Endothelial cell of umbilical vein (primary cell): ENCODE measurements at regions not wholly inside any gene's neighbourhood (a gene's known extent, or its start where the extent isn't known, plus 50 kb on each side); places are given as distances from the start of the nearest gene placed in this dataset.

Experiments used
- BruUV-seq: library from RNA; stranded (reverse); fragments of 400-500 nt; replicated peaks from 2 replicates; lab custom pipeline; 2021; lab: Mats Ljungman, UMichigan
- CTCF ChIA-PET: fragments of 300-600, 350-600 bp; sonication (Branson Sonifier 250); formaldehyde crosslinking; loops from one replicate; lab custom pipeline; 2021; ENCODE audit warnings: antibody characterized with exemption, inconsistent platforms; lab: Charles Lee
- POLR2A ChIA-PET: fragments of 300-600, 350-600 bp; sonication (Branson Sonifier 250); formaldehyde crosslinking; loops from one replicate; lab custom pipeline; 2021; ENCODE audit warnings: antibody characterized with exemption, inconsistent platforms; lab: Charles Lee
- DNase-seq: peaks from one replicate; pipeline ENCODE4 v3.0.0-alpha.2; 2011; ENCODE audit warnings: low read depth, low spot score
- FAIRE-seq: peaks from 2 replicates; lab custom pipeline; 2011; peaks lifted over from hg19 to GRCh38; lab: Jason Lieb, UNC
- H2AFZ ChIP-seq: 2 replicates; pipeline ENCODE4 v1.6.0; 2012; ENCODE audit warnings: low read depth, low read length, control low read depth, inconsistent platforms
- H3K27ac ChIP-seq: 2 replicates; pipeline ENCODE4 v1.5.1; 2011; ENCODE audit warnings: low read depth, mild to moderate bottlenecking, control low read depth, low read length, moderate library complexity; ENCODE audit not compliant: insufficient read depth
- H3K27me3 ChIP-seq, 2 experiments: 2 replicates each; pipeline versions ENCODE4 v1.6.0 to v1.6.1; 2011; ENCODE audit warnings: low read length in 2 of 2, mixed read lengths in 1 of 2; ENCODE audit not compliant: control insufficient read depth in 2 of 2, insufficient read depth in 2 of 2
- H3K36me3 ChIP-seq, 2 experiments: 2 replicates in 1 of 2; 3 replicates in 1 of 2; pipeline ENCODE4 v1.5.1; 2011; ENCODE audit warnings: low read length in 2 of 2, mild to moderate bottlenecking in 1 of 2, moderate library complexity in 1 of 2; ENCODE audit not compliant: control insufficient read depth in 2 of 2, insufficient read depth in 2 of 2; ENCODE audit errors: extremely low read depth in 1 of 2
- H3K4me1 ChIP-seq: 3 replicates; pipeline ENCODE4 v1.5.1; 2011; ENCODE audit warnings: mild to moderate bottlenecking, low read length; ENCODE audit not compliant: control insufficient read depth, insufficient read depth; ENCODE audit errors: extremely low read depth
- H3K4me2 ChIP-seq: 2 replicates; pipeline ENCODE4 v1.6.1; 2011; ENCODE audit warnings: low read length, control low read depth, mixed read lengths; ENCODE audit not compliant: insufficient read depth
- H3K4me3 ChIP-seq, 3 experiments: fragments of 200-600 bp in 1 of 3; sonication (generic), shearing (Covaris generic) in 1 of 3; replicated peaks in 1 of 3; 2 replicates each; pipeline ENCODE4 v1.5.1; 2011 to 2016; ENCODE audit warnings: control low read depth in 3 of 3, low read length in 3 of 3, mild to moderate bottlenecking in 2 of 3, inconsistent platforms in 1 of 3, low read depth in 1 of 3, moderate library complexity in 1 of 3; ENCODE audit not compliant: insufficient read depth in 1 of 3
- H3K79me2 ChIP-seq: 2 replicates; pipeline ENCODE4 v1.6.0; 2012; ENCODE audit warnings: low read length, inconsistent platforms; ENCODE audit not compliant: control insufficient read depth, insufficient read depth
- H3K9ac ChIP-seq: replicated peaks from 2 replicates; pipeline ENCODE3; 2011; ENCODE audit warnings: low read length, control low read depth; ENCODE audit not compliant: insufficient read depth; ENCODE audit errors: extremely low read depth
- H3K9me1 ChIP-seq: replicated peaks from 3 replicates; pipeline ENCODE4 v1.6.0; 2011; ENCODE audit warnings: mild to moderate bottlenecking, low read length; ENCODE audit not compliant: control insufficient read depth, insufficient read depth; ENCODE audit errors: extremely low read depth
- H3K9me3 ChIP-seq: replicated peaks from 2 replicates; pipeline ENCODE4 v1.5.1; 2012; ENCODE audit warnings: low read length, inconsistent platforms; ENCODE audit not compliant: control insufficient read depth, insufficient read depth
- H4K20me1 ChIP-seq: replicated peaks from 2 replicates; pipeline ENCODE3; 2011; ENCODE audit warnings: mild to moderate bottlenecking, low read length; ENCODE audit not compliant: control insufficient read depth, insufficient read depth; ENCODE audit errors: extremely low read depth
- EZH2 ChIP-seq: IDR thresholded peaks from 2 replicates; pipeline ENCODE4 v1.6.1; 2012; ENCODE audit warnings: borderline replicate concordance, low read depth, mild to moderate bottlenecking, moderate library complexity, low read length, inconsistent platforms; ENCODE audit not compliant: severe bottlenecking
- FOS ChIP-seq: IDR thresholded peaks from 2 replicates; pipeline ENCODE4 v1.6.1; 2011; ENCODE audit warnings: mild to moderate bottlenecking, low read length, moderate library complexity, borderline replicate concordance; ENCODE audit not compliant: insufficient read depth
- GATA2 ChIP-seq: IDR thresholded peaks from 2 replicates; pipeline ENCODE4 v1.7.0; 2011; ENCODE audit warnings: low read depth, mild to moderate bottlenecking, moderate library complexity, mixed read lengths, low read length; ENCODE audit not compliant: insufficient read length, insufficient read depth
- JUN ChIP-seq: IDR thresholded peaks from 2 replicates; pipeline ENCODE4 v1.6.1; 2011; ENCODE audit warnings: borderline replicate concordance, low read depth; ENCODE audit not compliant: insufficient read length, insufficient read depth
- MYC ChIP-seq: IDR thresholded peaks from one replicate; pipeline ENCODE4 v1.6.1; 2011; ENCODE audit warnings: mild to moderate bottlenecking, low read depth, low read length
- POLR2A ChIP-seq: IDR thresholded peaks from 2 replicates; pipeline ENCODE4 v1.6.1; 2012; ENCODE audit warnings: low read depth, mild to moderate bottlenecking, control low read depth, low read length
- POLR2AphosphoS5 ChIP-seq: IDR thresholded peaks from 2 replicates; pipeline ENCODE4 v1.6.1; 2012; ENCODE audit warnings: low read depth, mild to moderate bottlenecking, control low read depth, low read length, moderate library complexity; ENCODE audit not compliant: insufficient read depth
- dilution Hi-C: fragments of 300-500 bp; cut with MboI; formaldehyde crosslinking; loops from one replicate; pipeline ENCODE4 v1.15.0; 2019; ENCODE audit warnings: low sequenced_read_pairs; ENCODE audit not compliant: extremely low pct_ligation_motif_present
- intact Hi-C: fragments of 100-400 bp; cut with micrococcal nuclease; formaldehyde crosslinking; loops from one replicate; pipeline ENCODE4 v1.10.0; 2022
- TF ChIP-seq, protein P1 (sequence below): IDR thresholded peaks from 2 replicates; pipeline ENCODE4 v1.6.1; 2011; ENCODE audit not compliant: insufficient read depth, insufficient read length
- TF ChIP-seq, protein P2 (sequence below), 2 donors: IDR thresholded peaks; 1 replicate in 1 of 2; 2 replicates in 1 of 2; pipeline ENCODE4 v1.5.1; 2011; ENCODE audit warnings: low read length in 2 of 2, mild to moderate bottlenecking in 2 of 2, moderate library complexity in 2 of 2, control low read depth in 1 of 2, inconsistent platforms in 1 of 2, low read depth in 1 of 2; ENCODE audit not compliant: insufficient read depth in 1 of 2; ENCODE audit errors: extremely low read depth in 1 of 2

DNA sequence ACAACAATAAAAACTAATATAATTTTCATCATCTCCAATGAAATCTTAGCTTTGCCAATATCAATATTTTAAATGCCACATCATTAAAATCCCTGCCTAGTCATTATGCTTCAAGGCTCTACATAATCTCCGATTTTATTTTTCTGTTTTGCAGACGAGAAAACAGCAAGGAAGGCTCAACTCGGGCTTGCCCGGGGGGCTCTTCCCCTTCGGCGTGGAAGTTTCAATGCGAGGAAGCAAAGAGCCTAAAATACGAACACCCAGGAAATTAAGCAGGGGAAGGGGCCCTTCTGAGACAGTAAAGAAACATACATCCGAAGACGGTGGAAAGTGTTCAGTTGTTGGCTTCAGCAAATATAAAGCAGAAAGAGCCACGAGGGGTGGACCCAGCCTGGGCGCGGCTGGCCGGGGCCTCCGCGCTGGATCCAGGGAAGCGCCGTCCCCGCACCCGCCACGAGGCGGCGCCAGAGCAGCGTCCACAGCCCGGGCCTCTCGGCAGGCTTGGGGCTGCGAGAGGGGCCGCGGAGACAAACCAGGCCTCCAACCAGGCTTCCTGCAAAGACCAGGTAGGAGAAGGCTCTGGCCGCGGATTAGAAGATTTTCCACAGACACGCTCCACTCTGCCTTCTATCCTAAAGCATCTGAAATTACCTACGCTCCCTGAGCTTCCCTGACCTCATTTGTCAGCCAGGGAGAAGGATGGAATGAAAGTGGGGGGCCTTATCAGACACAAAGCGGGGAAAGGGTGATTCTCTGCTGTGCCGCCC is 77.2 kb downstream of the SERPINA3 start:
- Histone ChIP-seq H3K79me2 (no peaks in the 10 kb centered on the region), H3K4me3 (peak overlapping the region in 1 of 3 experiments; percentile 47), H3K4me2 (peak overlapping the region; percentile 70), H3K9me1 (no peaks in the 10 kb centered on the region), H3K36me3 (no peaks in the 10 kb centered on the region), H2AFZ (peak overlapping the region; percentile 90), H3K9me3 (no peaks in the 10 kb centered on the region), H3K27me3 (peaks cover 0 to 2% of the 10 kb centered on the region in 2 experiments), H3K27ac (no peak overlapping the region), H3K4me1 (no peaks in the 10 kb centered on the region), H3K9ac (no peak overlapping the region), H4K20me1 (no peaks in the 10 kb centered on the region)
- POLR2A ChIA-PET, result no interaction called here
- BruUV-seq, result no TSS peak
- dilution Hi-C loops, result no loop called here
- intact Hi-C loops, result loop anchor here (1.0 kb wide), 5 partner anchors 60 to 743 kb away; no protein-coding TSS in a partner anchor
- DNase-seq, result peak; percentile 33
- TF ChIP-seq, protein P1, sequence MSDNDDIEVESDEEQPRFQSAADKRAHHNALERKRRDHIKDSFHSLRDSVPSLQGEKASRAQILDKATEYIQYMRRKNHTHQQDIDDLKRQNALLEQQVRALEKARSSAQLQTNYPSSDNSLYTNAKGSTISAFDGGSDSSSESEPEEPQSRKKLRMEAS, result no peak
- TF ChIP-seq FOS (no peak), EZH2 (no peak), POLR2A (no peak), JUN (no peak), MYC (no peak), GATA2 (no peak), POLR2AphosphoS5 (no peak)
- TF ChIP-seq, protein P2, sequence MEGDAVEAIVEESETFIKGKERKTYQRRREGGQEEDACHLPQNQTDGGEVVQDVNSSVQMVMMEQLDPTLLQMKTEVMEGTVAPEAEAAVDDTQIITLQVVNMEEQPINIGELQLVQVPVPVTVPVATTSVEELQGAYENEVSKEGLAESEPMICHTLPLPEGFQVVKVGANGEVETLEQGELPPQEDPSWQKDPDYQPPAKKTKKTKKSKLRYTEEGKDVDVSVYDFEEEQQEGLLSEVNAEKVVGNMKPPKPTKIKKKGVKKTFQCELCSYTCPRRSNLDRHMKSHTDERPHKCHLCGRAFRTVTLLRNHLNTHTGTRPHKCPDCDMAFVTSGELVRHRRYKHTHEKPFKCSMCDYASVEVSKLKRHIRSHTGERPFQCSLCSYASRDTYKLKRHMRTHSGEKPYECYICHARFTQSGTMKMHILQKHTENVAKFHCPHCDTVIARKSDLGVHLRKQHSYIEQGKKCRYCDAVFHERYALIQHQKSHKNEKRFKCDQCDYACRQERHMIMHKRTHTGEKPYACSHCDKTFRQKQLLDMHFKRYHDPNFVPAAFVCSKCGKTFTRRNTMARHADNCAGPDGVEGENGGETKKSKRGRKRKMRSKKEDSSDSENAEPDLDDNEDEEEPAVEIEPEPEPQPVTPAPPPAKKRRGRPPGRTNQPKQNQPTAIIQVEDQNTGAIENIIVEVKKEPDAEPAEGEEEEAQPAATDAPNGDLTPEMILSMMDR (IDR thresholded peaks at IDR 0.05; ENCODE audit: extremely low read depth in 1 of 2, insufficient read depth in 1 of 2, low read depth in 1 of 2, low read length in 2 of 2), result peak; percentile 95 to 98
- peak; percentile 44 for FAIRE-seq
- CTCF ChIA-PET, result interaction anchor here (0.6 to 5.1 kb wide), 19 partner anchors 9 to 1305 kb away, joined by 3 to 69 read pairs (median 4); partner anchors contain the start of gene GSC
